ENCODE measurements at regions not wholly inside any gene's neighbourhood (a gene's known extent, or its start where the extent isn't known, plus 50 kb on each side); places are given as distances from the start of the nearest gene placed in this dataset.
"Not testable (repeated sequence)": the region's sequence is repeated elsewhere in the genome, so short reads cannot be mapped to it uniquely, and the experiment has no call there.

DNA sequence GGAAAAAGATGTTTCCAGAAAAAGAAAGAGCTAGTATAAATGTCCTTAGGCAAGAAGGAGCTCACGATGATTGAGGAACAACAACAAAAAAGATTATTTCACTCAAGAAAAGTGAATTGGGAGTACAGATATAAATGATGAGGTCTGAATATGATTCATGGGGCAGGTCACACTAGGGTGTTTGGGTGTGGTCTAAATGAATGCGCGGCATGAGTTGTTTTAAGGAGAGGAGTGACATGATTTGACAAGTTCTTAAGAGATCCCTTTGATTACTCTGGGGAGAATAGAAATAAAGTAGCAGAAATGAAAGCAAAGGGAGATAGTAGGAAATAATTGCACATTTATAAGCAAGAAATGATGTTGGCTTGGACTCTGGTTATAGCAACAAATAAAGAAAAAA is 59.3 kb downstream of the NUTM2D start:
- DNase-seq (ENCODE audit: low spot score), result not testable (repeated sequence)

DNA sequence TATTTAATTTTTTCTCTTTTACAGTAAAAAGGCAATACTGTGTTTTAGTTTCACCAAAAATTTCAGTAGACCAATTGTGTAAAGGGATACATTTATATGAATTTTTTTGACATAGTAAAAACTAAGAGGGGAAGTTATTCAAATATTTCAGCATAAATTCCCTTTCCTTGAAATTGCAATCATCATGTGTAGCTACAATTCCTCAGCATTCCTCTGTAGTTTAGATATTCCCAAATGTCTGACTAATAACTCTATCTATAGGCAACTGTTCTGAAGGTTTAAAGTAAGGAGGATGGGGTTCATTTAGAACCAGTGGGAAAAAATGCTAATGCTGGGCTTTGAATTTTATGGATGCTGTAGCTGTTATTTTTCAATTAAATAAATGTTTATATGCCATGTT is 65.1 kb downstream of the NUTM2D start:
- DNase-seq (ENCODE audit: low spot score), result not testable (repeated sequence)

DNA sequence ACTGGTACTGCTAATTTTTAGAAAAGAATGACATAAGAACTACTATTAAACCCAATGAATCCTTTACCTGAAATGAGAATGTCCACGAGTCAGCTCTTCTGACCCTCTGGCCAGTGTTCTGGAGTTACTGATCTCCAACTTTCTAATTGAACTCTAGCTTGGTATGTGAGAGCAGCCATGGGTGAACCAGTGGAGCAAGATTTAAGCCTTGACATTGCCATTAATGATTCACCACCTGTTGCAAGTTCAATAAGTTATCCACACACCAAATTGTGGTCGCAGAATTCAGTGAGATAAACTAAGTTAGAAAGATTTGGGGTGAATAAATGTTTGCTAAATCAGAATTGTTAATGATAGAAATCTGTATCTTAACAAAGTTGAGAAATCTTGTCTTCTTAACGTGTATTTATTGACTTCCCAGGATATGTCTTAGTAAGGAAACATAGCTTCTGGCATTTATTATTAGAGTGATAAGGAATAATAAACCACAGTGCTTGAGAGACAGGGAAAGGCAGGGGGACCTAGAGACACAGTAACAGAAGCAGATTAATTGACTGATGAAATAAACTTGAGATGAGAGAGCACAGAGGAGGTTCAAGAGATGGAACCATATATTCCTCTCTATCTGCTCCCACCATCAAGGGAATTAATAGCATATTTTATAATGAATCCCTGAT is 67.3 kb downstream of the NUTM2D start:
- DNase-seq (ENCODE audit: low spot score), result not testable (repeated sequence)

DNA sequence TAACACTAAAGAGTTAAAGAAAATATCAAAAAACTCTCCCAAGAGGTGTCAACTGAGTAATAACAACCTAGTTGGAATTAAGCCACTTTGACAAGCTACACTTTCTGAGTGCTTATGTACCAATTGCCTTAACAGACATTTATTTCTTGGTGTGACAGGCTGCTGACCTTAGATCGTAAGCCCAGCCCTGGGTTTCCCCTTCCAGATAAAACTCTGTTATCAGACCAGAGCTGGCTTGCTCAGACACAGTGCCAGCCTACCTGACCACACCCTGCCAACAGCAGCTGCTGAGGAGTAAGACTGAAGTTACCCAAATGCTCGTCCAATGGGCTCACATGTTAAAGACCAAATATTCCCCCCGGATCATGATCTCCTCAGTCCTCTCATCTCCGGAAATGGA is 70.9 kb upstream of the MINPP1 start:
- not testable (repeated sequence) for DNase-seq (ENCODE audit: low spot score)

DNA sequence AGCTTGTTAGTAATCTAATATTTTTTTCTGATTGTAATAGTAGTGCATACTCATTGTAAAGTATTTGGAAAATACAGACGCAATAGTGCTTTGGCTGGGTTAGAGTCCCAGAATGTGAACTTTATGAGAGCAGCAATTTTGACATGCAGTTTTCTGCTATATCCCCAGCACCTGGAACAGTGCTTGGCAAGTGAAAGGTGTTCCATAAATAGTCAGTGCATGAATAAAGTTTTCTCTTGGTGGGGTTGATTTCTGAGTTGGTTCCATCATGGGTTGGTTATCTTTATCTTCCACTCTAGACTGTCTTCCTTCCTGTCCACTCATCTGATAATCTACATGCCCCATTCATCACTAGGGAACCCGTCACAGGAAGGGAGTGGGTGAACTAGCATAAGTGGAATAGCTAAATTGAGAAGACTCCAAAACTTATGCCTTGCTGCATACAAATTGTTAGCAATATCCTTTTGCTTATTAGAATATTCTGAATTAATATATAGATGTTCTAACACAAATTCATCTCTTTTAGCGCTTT is 69.3 kb upstream of the MINPP1 start:
- DNase-seq (ENCODE audit: low spot score), result peak; percentile 3

DNA sequence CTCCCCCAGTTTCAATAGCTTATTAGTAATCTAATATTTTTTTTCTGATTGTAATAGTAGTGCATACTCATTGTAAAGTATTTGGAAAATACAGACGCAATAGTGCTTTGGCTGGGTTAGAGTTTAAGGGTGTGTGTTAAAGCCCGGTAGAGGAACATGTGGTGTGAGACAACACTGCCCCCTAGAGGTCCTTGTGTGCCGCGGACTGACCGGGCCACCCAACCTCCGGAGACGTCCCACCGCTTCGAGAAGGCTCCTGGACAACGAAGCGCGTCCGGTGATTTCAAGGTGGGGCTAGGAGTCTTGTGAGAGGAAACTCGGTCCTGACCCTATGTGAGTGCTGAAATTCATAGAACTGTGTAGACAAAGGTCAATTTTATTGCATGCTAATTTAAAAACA is 68.6 kb upstream of the MINPP1 start:
- DNase-seq (ENCODE audit: low spot score), result not testable (repeated sequence)

DNA sequence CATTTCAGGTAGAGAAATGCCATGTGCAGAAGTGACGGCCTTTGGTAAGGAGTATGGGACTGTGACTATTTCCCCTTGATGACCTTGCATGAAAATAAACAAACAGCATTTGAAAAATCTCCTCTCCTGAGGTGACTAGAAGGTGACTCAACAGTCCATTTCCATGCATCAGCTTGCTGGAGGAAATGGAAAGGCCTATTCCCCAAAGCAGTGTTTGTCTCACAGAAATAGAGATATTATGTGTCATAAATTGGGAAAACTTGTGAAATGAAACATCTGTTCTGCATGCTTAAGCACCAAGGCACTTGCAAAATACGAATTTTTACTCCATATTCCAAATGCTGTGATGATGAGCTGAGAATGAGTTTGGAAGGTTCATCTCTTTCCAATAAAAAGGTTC is 67.2 kb upstream of the MINPP1 start:
- DNase-seq (ENCODE audit: low spot score), result peak; percentile 42
